Lower lobe of right lung (tissue), 2 donors: ENCODE measurements at regions not wholly inside any gene's neighbourhood (a gene's known extent, or its start where the extent isn't known, plus 50 kb on each side); places are given as distances from the start of the nearest gene placed in this dataset.

ENCODE experiments used
- ATAC-seq, 2 donors: fragments of 200-7000 bp; cut with Tn5 transposase; one replicate each; pipeline ENCODE4 v1.9.1; 2020 to 2022; ENCODE audit warnings: mild to moderate bottlenecking in 2 of 2, moderate library complexity in 2 of 2
- DNase-seq: peaks from one replicate; pipeline ENCODE4 v3.0.0-alpha.2; 2020
- H3K27ac ChIP-seq: fragments of 200-600 bp; one replicate; pipeline ENCODE4 v1.8.0; 2022
- H3K27me3 ChIP-seq: fragments of 200-600 bp; one replicate; pipeline ENCODE4 v1.8.0; 2022; ENCODE audit warnings: low read depth
- H3K36me3 ChIP-seq: fragments of 200-600 bp; one replicate; pipeline ENCODE4 v1.8.0; 2022; ENCODE audit warnings: mild to moderate bottlenecking
- H3K4me1 ChIP-seq: fragments of 200-600 bp; one replicate; pipeline ENCODE4 v1.8.0; 2022
- H3K4me3 ChIP-seq: fragments of 200-600 bp; one replicate; pipeline ENCODE4 v1.8.0; 2022; ENCODE audit warnings: mild to moderate bottlenecking
- H3K9me3 ChIP-seq: fragments of 200-600 bp; one replicate; pipeline ENCODE4 v1.8.0; 2022
- intact Hi-C: fragments of 100-400 bp; cut with DNase I; formaldehyde crosslinking; loops from one replicate; pipeline ENCODE4 v1.11.0; 2022
- TF ChIP-seq, protein P1 (sequence below): fragments of 200-600 bp; IDR thresholded peaks from one replicate; pipeline ENCODE4 v1.8.0; 2022; ENCODE audit warnings: antibody characterized with exemption, mild to moderate bottlenecking
- donor health status: DM: no; HTN: yes; CAD: no; lungs with severe emphysema.

DNA sequence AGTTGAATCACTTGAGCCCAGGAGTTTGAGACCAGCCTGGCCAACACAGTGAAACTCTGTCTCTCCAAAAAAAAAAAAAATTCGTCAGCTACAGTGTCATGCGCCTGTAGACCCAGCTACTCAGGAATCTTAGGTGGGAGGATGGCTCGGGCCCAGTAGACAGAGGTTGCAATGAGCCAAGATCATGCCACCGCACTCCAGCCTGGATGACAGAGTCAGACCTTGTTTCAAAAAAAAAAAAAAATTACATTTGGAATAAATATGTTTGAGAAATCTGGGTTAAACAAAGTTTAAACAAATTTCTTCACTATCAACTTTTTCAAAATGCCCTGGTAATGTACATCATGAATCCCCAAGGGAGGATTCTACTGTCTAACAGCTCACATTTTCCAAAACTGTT, 187.0 kb upstream of the RASSF8 start:
- Histone ChIP-seq H3K27me3 (no peaks in the 10 kb centered on the region), H3K4me3 (no peak overlapping the region), H3K9me3 (no peaks in the 10 kb centered on the region), H3K4me1 (no peaks in the 10 kb centered on the region), H3K27ac (no peak overlapping the region), H3K36me3 (no peaks in the 10 kb centered on the region)
- peak in 1 of 2 donors; percentile 54 for ATAC-seq
- intact Hi-C loops = no loop called here
- no peak for DNase-seq
- TF ChIP-seq, protein P1, sequence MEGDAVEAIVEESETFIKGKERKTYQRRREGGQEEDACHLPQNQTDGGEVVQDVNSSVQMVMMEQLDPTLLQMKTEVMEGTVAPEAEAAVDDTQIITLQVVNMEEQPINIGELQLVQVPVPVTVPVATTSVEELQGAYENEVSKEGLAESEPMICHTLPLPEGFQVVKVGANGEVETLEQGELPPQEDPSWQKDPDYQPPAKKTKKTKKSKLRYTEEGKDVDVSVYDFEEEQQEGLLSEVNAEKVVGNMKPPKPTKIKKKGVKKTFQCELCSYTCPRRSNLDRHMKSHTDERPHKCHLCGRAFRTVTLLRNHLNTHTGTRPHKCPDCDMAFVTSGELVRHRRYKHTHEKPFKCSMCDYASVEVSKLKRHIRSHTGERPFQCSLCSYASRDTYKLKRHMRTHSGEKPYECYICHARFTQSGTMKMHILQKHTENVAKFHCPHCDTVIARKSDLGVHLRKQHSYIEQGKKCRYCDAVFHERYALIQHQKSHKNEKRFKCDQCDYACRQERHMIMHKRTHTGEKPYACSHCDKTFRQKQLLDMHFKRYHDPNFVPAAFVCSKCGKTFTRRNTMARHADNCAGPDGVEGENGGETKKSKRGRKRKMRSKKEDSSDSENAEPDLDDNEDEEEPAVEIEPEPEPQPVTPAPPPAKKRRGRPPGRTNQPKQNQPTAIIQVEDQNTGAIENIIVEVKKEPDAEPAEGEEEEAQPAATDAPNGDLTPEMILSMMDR = no peak

DNA sequence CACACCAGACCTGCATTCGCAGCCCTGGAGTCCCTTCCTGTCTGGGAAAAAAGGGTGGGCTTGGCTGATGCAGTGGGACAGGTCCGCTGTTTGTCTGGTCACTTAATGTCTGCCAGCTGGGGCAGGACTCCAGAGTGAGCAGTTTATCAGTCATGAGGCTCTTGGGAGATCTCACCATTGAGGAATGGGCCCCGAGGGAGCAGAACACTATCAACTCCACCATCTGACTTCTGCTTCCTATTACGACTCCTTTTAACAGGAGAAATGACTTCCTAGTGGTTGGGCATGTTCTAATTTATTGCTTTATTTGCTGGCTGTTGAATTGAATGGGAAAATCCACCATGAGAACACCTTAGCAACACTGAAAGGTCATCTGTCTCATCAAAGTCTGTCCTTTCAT, 182.5 kb upstream of the RASSF8 start:
- H3K9me3 ChIP-seq = no peaks in the 10 kb centered on the region
- no peak overlapping the region for H3K27ac ChIP-seq
- no peak for DNase-seq
- intact Hi-C loops = no loop called here
- TF ChIP-seq, protein P1 = no peak
- no peaks in the 10 kb centered on the region for H3K36me3 ChIP-seq
- H3K4me3 ChIP-seq = no peak overlapping the region
- H3K27me3 ChIP-seq = no peaks in the 10 kb centered on the region
- no peak for ATAC-seq
- H3K4me1 ChIP-seq = no peaks in the 10 kb centered on the region

DNA sequence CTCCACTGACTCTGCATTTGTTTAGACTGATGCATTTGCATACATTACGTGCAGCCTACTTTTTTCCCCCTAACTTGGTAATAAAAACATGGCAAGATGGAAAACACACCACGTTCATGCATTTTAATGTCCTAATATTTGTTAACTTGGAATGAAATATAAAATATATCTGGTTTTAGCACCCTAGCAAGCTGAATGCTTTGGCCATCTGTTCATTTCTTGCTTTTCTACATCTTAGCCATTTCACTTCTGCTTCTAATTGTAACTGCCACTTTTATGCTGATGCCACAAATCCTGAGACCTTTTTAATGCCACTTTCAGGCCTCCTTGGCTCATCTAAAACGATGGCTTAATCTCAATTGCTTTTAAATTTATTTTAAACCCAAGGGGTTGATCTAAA, 177.7 kb upstream of the RASSF8 start:
- TF ChIP-seq, protein P1 = no peak

DNA sequence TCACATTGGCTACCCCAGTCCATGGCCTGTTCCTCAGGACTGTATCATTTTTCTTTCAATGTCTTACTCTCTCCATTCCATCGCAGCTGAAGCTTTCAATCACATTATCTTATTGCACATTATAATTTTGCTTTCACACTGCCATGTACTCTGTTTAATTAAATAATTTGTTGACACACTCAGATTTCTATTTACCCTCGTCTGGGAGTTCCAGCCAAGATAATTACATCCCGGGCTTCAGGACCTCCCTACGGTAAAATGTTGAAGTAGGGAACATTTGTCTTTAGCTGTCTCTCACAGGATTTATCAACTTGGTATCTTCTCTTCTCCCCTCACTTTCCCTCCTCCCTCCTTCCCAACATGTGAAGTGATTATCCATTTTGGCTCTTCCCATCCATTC, 177.2 kb upstream of the RASSF8 start:
- Histone ChIP-seq H3K36me3 (no peaks in the 10 kb centered on the region), H3K4me1 (no peaks in the 10 kb centered on the region), H3K27me3 (no peaks in the 10 kb centered on the region), H3K4me3 (no peak overlapping the region), H3K27ac (no peak overlapping the region), H3K9me3 (no peaks in the 10 kb centered on the region)
- DNase-seq (no peak), ATAC-seq (no peak)
- TF ChIP-seq, protein P1 = no peak
- intact Hi-C loops = no loop called here

More for the DNA sequence above, 177.7 kb upstream of the RASSF8 start:
- intact Hi-C loops = no loop called here
- Histone ChIP-seq H3K4me1 (no peaks in the 10 kb centered on the region), H3K9me3 (no peaks in the 10 kb centered on the region), H3K27me3 (no peaks in the 10 kb centered on the region), H3K36me3 (no peaks in the 10 kb centered on the region), H3K4me3 (no peak overlapping the region), H3K27ac (no peak overlapping the region)
- ATAC-seq (no peak), DNase-seq (no peak)

DNA sequence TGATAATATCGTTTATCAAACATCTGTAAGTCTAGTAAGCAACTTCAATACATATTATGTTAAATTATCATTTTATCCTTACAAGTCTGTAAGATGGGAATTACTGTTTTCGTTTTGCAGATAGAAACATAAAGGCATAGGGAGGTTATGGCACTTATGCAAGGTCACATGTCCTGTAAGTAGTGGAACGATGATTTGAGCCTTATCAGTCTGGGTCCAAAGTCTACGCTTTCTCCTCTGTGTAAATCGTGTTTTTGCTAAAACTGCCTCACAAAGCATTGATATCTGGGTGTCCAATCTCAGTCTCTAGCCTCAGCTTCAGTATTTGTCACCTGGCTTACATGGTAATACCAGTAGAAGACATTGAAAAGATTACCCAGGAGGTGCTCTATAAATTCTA, 174.9 kb upstream of the RASSF8 start:
- Histone ChIP-seq H3K36me3 (no peaks in the 10 kb centered on the region), H3K4me3 (no peak overlapping the region), H3K4me1 (no peaks in the 10 kb centered on the region), H3K27ac (no peak overlapping the region), H3K9me3 (no peaks in the 10 kb centered on the region), H3K27me3 (no peaks in the 10 kb centered on the region)
- intact Hi-C loops = no loop called here
- no peak for ATAC-seq
- no peak for DNase-seq
- TF ChIP-seq, protein P1 = no peak

DNA sequence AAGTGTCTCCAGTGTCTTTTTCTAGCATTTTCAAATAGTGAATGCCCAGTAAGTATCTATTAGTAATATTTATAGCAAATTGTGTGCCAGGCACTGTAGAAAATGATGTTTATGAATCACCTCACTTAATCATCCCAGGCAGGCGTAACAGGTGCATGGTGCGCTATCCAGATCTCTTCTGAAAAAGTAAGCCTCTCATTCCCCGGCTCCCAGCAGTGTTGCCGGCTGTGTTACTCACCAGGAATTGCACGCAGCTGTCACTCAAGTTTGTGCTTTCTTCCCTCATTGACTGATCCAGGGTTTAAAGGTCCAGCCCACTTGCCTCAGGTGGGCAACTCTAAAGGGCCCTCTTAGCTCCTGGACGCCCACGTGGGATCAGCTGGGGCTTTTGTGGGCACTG, 173.8 kb upstream of the RASSF8 start:
- H3K27ac ChIP-seq = no peak overlapping the region
- H3K36me3 ChIP-seq = no peaks in the 10 kb centered on the region
- H3K9me3 ChIP-seq = no peaks in the 10 kb centered on the region
- peaks cover 6% of the 10 kb centered on the region for H3K4me1 ChIP-seq
- intact Hi-C loops = no loop called here
- ATAC-seq (peak in 1 of 2 donors; percentile 11), DNase-seq (no peak)
- H3K27me3 ChIP-seq = no peaks in the 10 kb centered on the region
- TF ChIP-seq, protein P1 = no peak
- H3K4me3 ChIP-seq = no peak overlapping the region
